ENCODE measurements at regions not wholly inside any gene's neighbourhood (a gene's known extent, or its start where the extent isn't known, plus 50 kb on each side); places are given as distances from the start of the nearest gene placed in this dataset.
"Not testable (repeated sequence)": the region's sequence is repeated elsewhere in the genome, so short reads cannot be mapped to it uniquely, and the experiment has no call there.

DNA sequence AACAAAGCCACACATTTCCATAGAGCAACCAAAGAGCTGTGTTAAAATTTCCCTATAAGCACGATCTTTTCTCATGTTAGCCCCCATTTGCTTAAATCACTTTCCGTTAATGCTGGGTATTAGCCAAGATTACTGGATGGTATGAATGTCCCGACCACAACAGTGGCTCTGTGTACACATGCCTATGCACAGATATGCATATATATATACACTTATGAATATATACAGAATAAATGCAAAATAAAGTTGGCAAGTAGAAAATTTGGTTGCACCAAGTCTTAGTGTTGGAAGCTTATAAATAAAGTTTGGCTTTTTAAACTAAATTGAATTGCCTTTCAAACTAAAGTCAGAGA lies 265.9 kb upstream of the ETAA1 start:
- no peak for DNase-seq

DNA sequence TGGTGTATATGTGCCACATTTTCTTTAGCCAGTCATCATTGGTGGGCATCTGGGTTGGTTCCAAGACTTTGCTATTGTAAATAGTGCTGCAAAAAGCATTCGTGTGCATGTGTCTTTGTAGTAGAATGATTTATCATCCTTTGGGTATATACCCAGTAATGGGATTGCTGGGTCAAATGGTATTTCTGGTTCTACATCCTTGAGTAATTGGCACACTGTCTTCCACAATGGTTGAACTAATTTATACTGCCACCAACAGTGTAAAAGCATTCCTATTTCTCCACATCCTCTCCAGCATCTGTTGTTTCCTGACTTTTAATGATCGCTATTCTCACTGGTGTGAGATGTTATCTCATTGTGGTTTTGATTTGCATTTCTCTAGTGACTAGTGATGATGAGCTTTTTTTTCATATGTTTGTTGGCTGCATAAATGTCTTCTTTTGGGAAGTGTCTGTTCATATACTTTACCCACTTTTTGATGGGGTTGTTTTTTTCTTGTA lies 264.6 kb upstream of the ETAA1 start:
- not testable (repeated sequence) for DNase-seq

DNA sequence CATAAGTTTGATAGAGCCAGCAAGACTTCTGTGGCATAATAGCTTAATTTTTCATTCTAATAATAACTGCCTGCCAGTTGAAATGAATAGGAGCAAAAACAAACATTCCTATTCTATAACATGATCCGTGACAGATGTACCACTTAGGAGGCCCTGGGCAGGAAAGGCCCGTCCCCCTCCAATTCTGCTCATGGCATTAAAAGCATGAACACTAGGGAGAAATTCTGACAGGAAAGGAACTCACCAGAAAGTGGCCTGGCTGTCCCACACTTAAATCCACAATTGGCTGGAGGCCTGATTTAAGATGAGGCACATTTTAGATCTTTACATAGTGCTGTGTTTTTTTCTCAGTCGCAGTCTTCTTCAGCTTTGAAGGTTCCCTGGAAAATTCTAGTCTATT lies 261.9 kb upstream of the ETAA1 start:
- no peak for DNase-seq

DNA sequence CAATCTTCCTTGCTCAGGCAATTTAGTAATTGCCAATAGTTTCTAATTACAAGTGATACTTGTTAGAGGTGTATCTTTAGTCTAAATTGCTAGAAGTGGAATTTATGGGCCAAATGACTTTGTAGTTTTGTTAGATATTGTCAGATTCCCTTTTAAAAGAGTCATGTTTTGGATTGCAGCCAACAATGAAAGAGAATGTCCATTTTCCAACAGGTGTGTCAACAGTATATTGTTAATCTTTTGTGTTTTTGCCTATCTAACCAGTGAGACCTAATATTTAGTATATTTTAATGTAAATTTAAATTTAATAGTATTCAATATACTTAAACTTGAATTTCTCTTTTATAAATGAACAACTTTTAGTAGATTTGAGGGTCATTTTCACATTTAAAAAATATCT lies 259.4 kb upstream of the ETAA1 start:
- no peak for DNase-seq

GRCh38 chr2:67142071-67142470 lies 255.1 kb upstream of the ETAA1 start:
- DNase-seq = no peak

- no peak for DNase-seq
Observed at GRCh38 chr2:67142741-67143140, 254.4 kb upstream of the ETAA1 start.

GRCh38 chr2:67145851-67146250 lies 251.3 kb upstream of the ETAA1 start:
- no peak for DNase-seq

- no peak for DNase-seq
Observed at GRCh38 chr2:67156796-67157195, 240.3 kb upstream of the ETAA1 start.

- DNase-seq = no peak
Observed at GRCh38 chr2:67158718-67159117, 238.4 kb upstream of the ETAA1 start.

DNA sequence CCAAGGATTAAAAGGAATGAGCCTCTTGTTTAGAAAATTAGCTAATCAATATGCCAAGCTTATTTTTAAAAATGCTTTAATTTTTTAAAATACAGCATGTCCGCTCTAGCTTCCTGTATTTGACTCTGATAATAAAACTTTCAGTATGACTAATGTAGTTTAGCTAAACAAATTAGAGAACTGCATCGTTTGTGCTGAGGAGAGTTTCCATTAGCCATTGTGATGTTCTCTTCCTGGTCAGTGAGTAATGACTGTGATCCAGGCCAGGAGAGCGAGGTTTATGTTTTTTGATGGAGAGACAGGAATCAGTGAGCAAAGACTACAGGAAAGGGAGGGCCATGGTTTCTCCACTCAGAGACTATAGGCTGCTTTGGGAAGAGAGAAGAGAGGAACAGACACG lies 237.2 kb upstream of the ETAA1 start:
- DNase-seq = no peak

- DNase-seq = no peak
Observed at GRCh38 chr2:67164771-67165522, 232.2 kb upstream of the ETAA1 start.

- DNase-seq = no peak
Observed at GRCh38 chr2:67165523-67165990, 231.6 kb upstream of the ETAA1 start.

GRCh38 chr2:67166511-67166910 lies 230.6 kb upstream of the ETAA1 start:
- DNase-seq = not testable (repeated sequence)

- no peak for DNase-seq
Observed at GRCh38 chr2:67169417-67170140, 227.6 kb upstream of the ETAA1 start.

GRCh38 chr2:67179526-67179925 lies 217.6 kb upstream of the ETAA1 start:
- DNase-seq = no peak

- DNase-seq = no peak
Observed at GRCh38 chr2:67180841-67181240, 216.3 kb upstream of the ETAA1 start.

DNA sequence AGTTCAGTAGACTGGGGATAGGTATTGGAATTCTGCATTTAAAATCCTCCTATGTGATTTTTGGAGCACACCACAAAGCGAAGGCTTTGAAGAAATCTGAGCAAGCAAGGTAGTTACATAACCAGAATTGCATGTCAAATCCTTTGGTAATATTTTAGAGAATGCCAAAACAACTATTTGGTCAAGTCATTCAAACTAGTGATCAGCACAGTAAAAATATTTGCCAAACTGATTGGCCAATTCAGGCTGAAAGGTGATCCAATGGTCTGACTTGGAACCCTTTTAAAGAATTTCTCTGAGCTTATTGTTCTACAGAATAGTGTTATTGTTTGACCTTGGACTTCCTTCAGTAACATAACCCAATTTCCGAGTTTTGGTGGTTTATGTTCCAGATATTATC lies 214.2 kb upstream of the ETAA1 start:
- no peak for DNase-seq

- no peak for DNase-seq
Observed at GRCh38 chr2:67186326-67186725, 210.8 kb upstream of the ETAA1 start.

GRCh38 chr2:67186871-67187270 lies 210.3 kb upstream of the ETAA1 start:
- DNase-seq = no peak

- not testable (repeated sequence) for DNase-seq
Observed at GRCh38 chr2:67195327-67195726, 201.8 kb upstream of the ETAA1 start.

DNA sequence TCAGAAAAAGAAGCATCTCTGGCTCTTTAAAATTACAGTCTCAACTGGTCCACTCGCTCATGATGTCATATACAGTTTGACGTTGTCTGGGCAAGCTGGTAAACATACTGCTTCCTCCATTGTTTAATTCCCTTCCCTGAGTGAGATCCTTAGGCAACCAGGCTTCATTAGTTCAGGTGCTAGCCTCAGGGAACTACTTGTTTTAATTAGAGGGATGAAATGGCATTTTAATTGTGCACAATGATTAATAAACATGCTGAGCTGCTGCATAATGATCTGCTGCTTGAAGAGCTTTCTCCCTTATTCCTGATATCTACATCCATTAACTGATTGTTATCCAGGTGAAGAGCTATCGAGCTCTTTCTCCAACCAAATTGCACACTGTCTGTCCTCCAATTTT lies 195.6 kb upstream of the ETAA1 start:
- DNase-seq = no peak

- no peak for DNase-seq
Observed at GRCh38 chr2:67204349-67204748, 192.8 kb upstream of the ETAA1 start.

GRCh38 chr2:67208887-67209500 lies 188.1 kb upstream of the ETAA1 start:
- no peak for DNase-seq

DNA sequence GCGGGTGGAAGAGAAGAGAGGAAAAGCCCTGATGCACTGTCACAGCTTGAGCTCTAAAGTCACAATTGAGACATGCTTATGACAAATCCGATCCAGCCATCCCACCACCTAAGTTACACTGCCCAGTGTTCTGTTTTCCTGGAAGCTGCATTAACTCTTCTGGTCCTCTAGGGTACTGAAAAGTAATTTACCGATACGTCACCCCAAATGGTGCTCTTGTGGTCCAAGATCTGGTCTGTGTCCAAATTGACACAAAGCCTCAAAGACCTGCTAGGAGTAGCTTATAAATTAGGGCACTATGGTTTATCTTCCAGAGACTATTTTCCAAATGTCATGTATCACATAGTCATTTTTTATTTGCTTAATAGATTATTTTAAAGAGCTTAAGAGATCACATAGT lies 186.7 kb upstream of the ETAA1 start:
- no peak for DNase-seq

Data from cerebellar nuclear complex (tissue), 1 donor.